ENCODE measurements at regions not wholly inside any gene's neighbourhood (a gene's known extent, or its start where the extent isn't known, plus 50 kb on each side); places are given as distances from the start of the nearest gene placed in this dataset.

DNA sequence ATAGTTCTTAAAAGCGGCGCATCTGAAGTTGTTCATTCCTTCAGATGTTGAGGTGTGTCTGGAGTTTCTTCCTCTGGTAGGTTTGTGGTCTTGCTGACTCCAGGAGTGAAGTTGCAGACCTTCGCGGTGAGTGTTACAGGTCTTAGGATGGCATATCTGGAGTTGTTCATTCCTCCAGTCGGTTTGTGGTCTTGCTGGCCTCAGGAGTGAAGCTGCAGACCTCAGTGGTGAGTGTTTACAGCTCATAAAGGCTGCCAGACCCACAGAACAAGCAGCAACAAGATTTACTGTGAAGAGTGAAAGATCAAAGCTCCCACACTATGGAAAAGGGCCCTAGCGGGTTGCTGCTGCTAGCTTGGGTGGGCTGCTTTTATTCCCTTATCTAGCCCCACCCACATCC, 201.7 kb upstream of the PDGFD start:
- TF ChIP-seq GATA2 (IDR thresholded peaks at IDR 0.05; ENCODE audit: low read depth, low read length) (no peak), GATA3 (IDR thresholded peaks at IDR 0.05; ENCODE audit: low read depth, low read length) (no peak)
